GM20000 (cell line): ENCODE measurements at regions not wholly inside any gene's neighbourhood (a gene's known extent, or its start where the extent isn't known, plus 50 kb on each side); places are given as distances from the start of the nearest gene placed in this dataset.
"Not testable (repeated sequence)": the region's sequence is repeated elsewhere in the genome, so short reads cannot be mapped to it uniquely, and the experiment has no call there.

Source experiments
- DNase-seq: peaks from one replicate; pipeline ENCODE4 v3.0.0; 2012; ENCODE audit warnings: low spot score
- CTCF ChIP-seq: IDR thresholded peaks from 2 replicates; pipeline ENCODE4 v1.5.1; 2012; ENCODE audit warnings: mild to moderate bottlenecking, control low read depth; ENCODE audit errors: extremely low read depth, missing control alignments

DNA sequence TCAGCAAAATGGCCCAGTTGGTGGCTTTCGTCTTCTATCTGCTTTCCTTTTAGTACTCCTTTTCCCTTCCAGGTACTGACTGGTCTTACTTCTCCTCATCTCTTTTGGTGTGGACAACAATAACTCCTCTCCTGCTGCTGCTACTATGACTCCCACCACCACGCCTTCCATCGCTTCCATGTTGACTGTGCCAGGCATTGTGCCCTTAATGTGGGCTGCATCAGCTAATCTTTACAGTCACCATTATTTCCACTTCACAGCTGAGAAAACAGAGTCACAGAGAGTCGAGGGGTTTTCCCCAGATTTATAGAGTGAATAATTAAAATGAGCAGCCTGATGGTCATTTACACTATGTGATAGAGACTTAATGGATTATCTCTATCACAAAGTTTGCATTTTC lies 184.9 kb upstream of the IL12B start:
- no peak for TF ChIP-seq CTCF
- DNase-seq, result no peak

GRCh38 chr5:159515909-159516415 lies 185.7 kb upstream of the IL12B start:
- peak; percentile 81 for TF ChIP-seq CTCF
- peak; percentile 75 for DNase-seq

DNA sequence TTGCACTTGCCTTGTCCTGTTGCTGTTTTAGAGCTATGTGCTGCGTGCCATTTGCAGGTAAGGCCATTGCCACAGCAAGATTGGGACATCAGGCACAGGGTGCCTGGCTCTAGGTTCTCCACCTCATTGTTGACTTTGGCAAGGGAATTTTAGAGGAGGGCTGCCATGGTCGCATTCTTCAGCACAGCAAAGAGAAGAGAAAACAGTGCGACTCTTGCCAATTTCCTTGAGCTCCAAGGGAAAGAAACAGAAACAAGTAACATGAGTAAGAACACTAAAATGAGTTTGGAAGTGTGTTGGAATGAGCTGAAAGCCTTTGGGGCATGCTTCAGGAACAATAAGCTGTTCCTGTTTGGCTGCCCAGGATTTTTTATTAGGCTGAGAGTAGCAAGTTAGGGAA lies 188.1 kb upstream of the IL12B start:
- DNase-seq, result no peak
- TF ChIP-seq CTCF, result no peak

GRCh38 chr5:159519365-159519764 lies 189.1 kb upstream of the IL12B start:
- no peak for DNase-seq
- TF ChIP-seq CTCF, result no peak

- no peak for TF ChIP-seq CTCF
- no peak for DNase-seq
Observed at GRCh38 chr5:159522841-159523240, 192.6 kb upstream of the IL12B start.

DNA sequence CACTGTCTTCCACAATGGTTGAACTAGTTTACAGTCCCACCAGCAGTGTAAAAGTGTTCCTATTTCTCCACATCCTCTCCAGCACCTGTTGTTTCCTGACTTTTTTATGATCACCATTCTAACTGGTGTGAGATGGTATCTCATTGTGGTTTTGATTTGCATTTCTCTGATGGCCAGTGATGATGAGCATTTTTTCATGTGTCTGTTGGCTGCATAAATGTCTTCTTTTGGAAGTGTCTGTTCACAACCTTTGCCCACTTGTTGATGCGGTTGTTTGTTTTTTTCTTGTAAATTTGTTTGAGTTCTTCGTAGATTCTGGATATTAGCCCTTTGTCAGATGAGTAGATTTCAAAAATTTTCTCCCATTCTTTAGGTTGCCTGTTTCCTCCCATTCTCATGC lies 194.0 kb upstream of the IL12B start:
- not testable (repeated sequence) for DNase-seq

GRCh38 chr5:159525117-159525516 lies 194.8 kb upstream of the IL12B start:
- DNase-seq, result no peak

More at GRCh38 chr5:159525117-159525516, 194.8 kb upstream of the IL12B start:
- no peak for TF ChIP-seq CTCF
